ENCODE measurements at regions not wholly inside any gene's neighbourhood (a gene's known extent, or its start where the extent isn't known, plus 50 kb on each side); places are given as distances from the start of the nearest gene placed in this dataset.

GRCh38 chr11:122354025-122354697, 238.1 kb upstream of the BLID start:
- Histone ChIP-seq H3K4me1 (no peaks in the 10 kb centered on the region), H3K4me3 (no peak overlapping the region), H3K27ac (no peak overlapping the region), H3K36me3 (no peaks in the 10 kb centered on the region), H3K9me3 (no peaks in the 10 kb centered on the region), H3K27me3 (no peaks in the 10 kb centered on the region)
- DNase-seq: no peak
- TF ChIP-seq CTCF (IDR thresholded peaks at IDR 0.05) (no peak), POLR2A (IDR thresholded peaks at IDR 0.05) (no peak)

GRCh38 chr11:122353561-122353960, 237.5 kb upstream of the BLID start:
- H3K27me3 ChIP-seq: no peaks in the 10 kb centered on the region
- H3K9me3 ChIP-seq: no peaks in the 10 kb centered on the region
- no peak for DNase-seq
- H3K4me1 ChIP-seq: no peaks in the 10 kb centered on the region
- no peak overlapping the region for H3K4me3 ChIP-seq
- no peaks in the 10 kb centered on the region for H3K36me3 ChIP-seq
- H3K27ac ChIP-seq: no peak overlapping the region
- TF ChIP-seq CTCF (IDR thresholded peaks at IDR 0.05) (no peak), POLR2A (IDR thresholded peaks at IDR 0.05) (no peak)

- no peak for DNase-seq
- H3K27ac ChIP-seq: no peak overlapping the region
- no peaks in the 10 kb centered on the region for H3K9me3 ChIP-seq
- no peaks in the 10 kb centered on the region for H3K36me3 ChIP-seq
- TF ChIP-seq POLR2A (IDR thresholded peaks at IDR 0.05): no peak
- TF ChIP-seq CTCF (IDR thresholded peaks at IDR 0.05): no peak
- no peak overlapping the region for H3K4me3 ChIP-seq
- no peaks in the 10 kb centered on the region for H3K4me1 ChIP-seq
- no peaks in the 10 kb centered on the region for H3K27me3 ChIP-seq
Measured at GRCh38 chr11:122348659-122349409, 232.8 kb upstream of the BLID start.

- TF ChIP-seq POLR2A (IDR thresholded peaks at IDR 0.05) (no peak), CTCF (IDR thresholded peaks at IDR 0.05) (no peak)
- H3K27ac ChIP-seq: no peak overlapping the region
- no peak for DNase-seq
- no peaks in the 10 kb centered on the region for H3K36me3 ChIP-seq
- H3K4me1 ChIP-seq: no peaks in the 10 kb centered on the region
- H3K27me3 ChIP-seq: no peaks in the 10 kb centered on the region
- H3K4me3 ChIP-seq: no peak overlapping the region
- no peaks in the 10 kb centered on the region for H3K9me3 ChIP-seq
Measured at GRCh38 chr11:122346006-122346405, 230.0 kb upstream of the BLID start.

- H3K9me3 ChIP-seq: no peaks in the 10 kb centered on the region
- no peaks in the 10 kb centered on the region for H3K36me3 ChIP-seq
- no peak overlapping the region for H3K4me3 ChIP-seq
- no peak for DNase-seq
- no peaks in the 10 kb centered on the region for H3K27me3 ChIP-seq
- TF ChIP-seq POLR2A (IDR thresholded peaks at IDR 0.05) (no peak), CTCF (IDR thresholded peaks at IDR 0.05) (no peak)
- no peaks in the 10 kb centered on the region for H3K4me1 ChIP-seq
- no peak overlapping the region for H3K27ac ChIP-seq
Measured at GRCh38 chr11:122345586-122345985, 229.6 kb upstream of the BLID start.
